HUES6 (cell line): ENCODE measurements at regions not wholly inside any gene's neighbourhood (a gene's known extent, or its start where the extent isn't known, plus 50 kb on each side); places are given as distances from the start of the nearest gene placed in this dataset.

ENCODE experiments used
- H3K27ac ChIP-seq: 2 replicates; pipeline ENCODE4 v1.7.0; 2013; ENCODE audit warnings: low read depth, mild to moderate bottlenecking, low read length, inconsistent platforms
- H3K27me3 ChIP-seq: 2 replicates; pipeline ENCODE4 v1.6.1; 2013; ENCODE audit warnings: low read length; ENCODE audit not compliant: control insufficient read depth, insufficient read depth
- H3K36me3 ChIP-seq: 2 replicates; pipeline ENCODE4 v1.6.1; 2013; ENCODE audit warnings: low read length; ENCODE audit not compliant: control insufficient read depth, insufficient read depth
- H3K4me1 ChIP-seq: 2 replicates; pipeline ENCODE4 v1.6.1; 2013; ENCODE audit warnings: low read length; ENCODE audit not compliant: control insufficient read depth, insufficient read depth
- H3K4me3 ChIP-seq: 2 replicates; pipeline ENCODE4 v1.5.1; 2013; ENCODE audit warnings: low read depth, low read length
- H3K9ac ChIP-seq: one replicate; pipeline ENCODE4 v1.6.1; 2013; ENCODE audit warnings: mild to moderate bottlenecking, low read length
- H3K9me3 ChIP-seq: 2 replicates; pipeline ENCODE4 v1.6.1; 2013; ENCODE audit warnings: low read depth, low read length; ENCODE audit not compliant: control insufficient read depth, insufficient read depth

GRCh38 chr6:14903176-14904038, 342.5 kb upstream of the JARID2 start:
- H3K27me3 ChIP-seq: no peaks in the 10 kb centered on the region
- no peak overlapping the region for H3K4me3 ChIP-seq
- H3K9me3 ChIP-seq: 0 out of 2 replicates have a peak, but pooled peaks cover 2% of the 10 kb centered on the region
- H3K27ac ChIP-seq: no peak overlapping the region
- no peaks in the 10 kb centered on the region for H3K36me3 ChIP-seq
- no peak overlapping the region for H3K9ac ChIP-seq
- H3K4me1 ChIP-seq: no peaks in the 10 kb centered on the region

- Histone ChIP-seq H3K27me3 (no peaks in the 10 kb centered on the region), H3K4me1 (no peaks in the 10 kb centered on the region), H3K36me3 (no peaks in the 10 kb centered on the region), H3K4me3 (no peak overlapping the region), H3K9ac (no peak overlapping the region), H3K9me3 (0 out of 2 replicates have a peak, but pooled peaks cover 2% of the 10 kb centered on the region), H3K27ac (no peak overlapping the region)
Measured at GRCh38 chr6:14905201-14905600, 340.7 kb upstream of the JARID2 start.

- Histone ChIP-seq H3K36me3 (no peaks in the 10 kb centered on the region; the same call in 1 of the 2 replicates), H3K27me3 (no peaks in the 10 kb centered on the region), H3K9me3 (no peaks in the 10 kb centered on the region), H3K9ac (no peak overlapping the region), H3K4me1 (no peaks in the 10 kb centered on the region; the same call in 1 of the 2 replicates), H3K4me3 (no peak overlapping the region), H3K27ac (no peak overlapping the region)
Measured at GRCh38 chr6:14906621-14907020, 339.2 kb upstream of the JARID2 start.

GRCh38 chr6:14910692-14911547, 334.9 kb upstream of the JARID2 start:
- peaks cover 11% of the 10 kb centered on the region for H3K4me1 ChIP-seq
- peaks cover 3% of the 10 kb centered on the region; the same call in 1 of the 2 replicates for H3K36me3 ChIP-seq
- H3K27me3 ChIP-seq: no peaks in the 10 kb centered on the region
- no peak overlapping the region for H3K4me3 ChIP-seq
- H3K9ac ChIP-seq: no peak overlapping the region
- H3K9me3 ChIP-seq: no peaks in the 10 kb centered on the region
- H3K27ac ChIP-seq: no peak overlapping the region

GRCh38 chr6:14912226-14912625, 333.6 kb upstream of the JARID2 start:
- Histone ChIP-seq H3K9ac (no peak overlapping the region), H3K27ac (no peak overlapping the region), H3K36me3 (peaks cover 3% of the 10 kb centered on the region; the same call in 1 of the 2 replicates), H3K9me3 (no peaks in the 10 kb centered on the region), H3K27me3 (no peaks in the 10 kb centered on the region), H3K4me3 (no peak overlapping the region), H3K4me1 (peaks cover 11% of the 10 kb centered on the region)

DNA sequence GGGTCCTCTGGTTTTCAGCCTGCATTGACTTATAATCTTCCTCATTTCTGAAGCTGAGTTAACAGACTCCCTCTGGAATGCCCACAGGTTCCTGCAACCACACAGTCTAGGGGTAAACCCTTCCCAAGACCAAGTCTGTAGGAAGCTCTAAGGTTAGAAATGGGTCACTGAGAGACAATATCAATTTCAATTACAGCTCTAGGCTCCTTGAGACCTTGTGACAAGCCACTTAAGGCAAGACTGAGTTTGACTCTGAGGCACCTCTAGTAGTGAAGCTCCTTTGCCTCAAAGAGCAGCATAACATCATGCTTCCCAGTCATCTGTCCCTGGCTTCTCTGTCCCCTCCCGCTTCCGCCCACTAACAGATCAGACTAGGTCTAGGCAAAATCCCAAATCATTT, 333.2 kb upstream of the JARID2 start:
- Histone ChIP-seq H3K4me1 (peaks cover 11% of the 10 kb centered on the region), H3K27me3 (no peaks in the 10 kb centered on the region), H3K9ac (no peak overlapping the region), H3K9me3 (no peaks in the 10 kb centered on the region), H3K4me3 (no peak overlapping the region), H3K27ac (no peak overlapping the region), H3K36me3 (peaks cover 3% of the 10 kb centered on the region; the same call in 1 of the 2 replicates)

GRCh38 chr6:14913931-14914330, 331.9 kb upstream of the JARID2 start:
- H3K36me3 ChIP-seq: peaks cover 3% of the 10 kb centered on the region; the same call in 1 of the 2 replicates
- H3K9ac ChIP-seq: no peak overlapping the region
- no peaks in the 10 kb centered on the region for H3K27me3 ChIP-seq
- H3K4me3 ChIP-seq: no peak overlapping the region
- no peak overlapping the region for H3K27ac ChIP-seq
- no peaks in the 10 kb centered on the region for H3K9me3 ChIP-seq
- H3K4me1 ChIP-seq: peaks cover 16% of the 10 kb centered on the region

DNA sequence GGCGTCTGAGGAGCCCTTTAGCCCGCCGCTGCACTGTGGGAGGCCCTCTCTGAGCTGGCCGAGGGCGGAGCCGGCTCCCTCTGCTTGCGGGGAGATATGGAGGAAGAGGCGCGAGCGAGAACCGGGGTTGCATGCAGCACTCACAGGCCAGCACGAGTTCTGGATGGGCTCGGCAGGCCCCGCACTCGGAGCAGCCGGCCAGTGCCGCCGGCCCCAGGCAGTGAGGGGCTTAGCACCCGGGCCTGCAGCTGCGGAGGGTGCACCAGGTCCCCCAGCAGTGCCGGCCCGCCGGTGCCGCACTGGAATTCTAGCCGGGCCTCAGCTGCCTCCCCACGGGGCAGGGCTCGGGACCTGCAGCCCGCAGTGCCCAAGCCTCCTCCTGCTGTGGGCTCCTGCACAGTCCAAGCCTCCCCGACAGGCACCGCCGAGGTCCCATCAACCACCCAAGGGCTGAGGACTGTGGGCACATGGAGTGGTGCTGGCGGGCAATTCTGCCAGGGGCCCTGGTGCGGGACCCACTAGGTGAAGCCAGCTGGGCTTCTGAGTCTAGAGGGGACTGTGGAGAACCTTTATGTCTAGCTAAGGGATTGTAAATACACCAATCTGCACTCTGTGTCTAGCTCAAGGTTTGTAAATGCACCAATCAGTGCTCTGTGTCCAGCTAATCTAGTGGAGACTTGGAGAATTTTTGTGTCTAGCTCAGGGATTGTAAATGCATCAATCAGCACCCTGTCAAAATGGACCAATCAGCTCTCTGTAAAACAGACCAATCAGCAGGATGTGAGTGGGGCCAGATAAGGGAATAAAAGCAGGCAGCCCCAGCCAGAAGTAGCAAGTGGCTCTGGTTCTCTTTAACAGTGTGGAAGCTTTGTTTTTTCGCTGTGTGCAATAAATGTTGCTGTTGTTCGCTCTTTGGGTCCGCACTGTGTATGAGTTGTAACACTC, 329.7 kb upstream of the JARID2 start:
- Histone ChIP-seq H3K4me3 (no peak overlapping the region), H3K4me1 (peaks cover 19% of the 10 kb centered on the region), H3K36me3 (peaks cover 3% of the 10 kb centered on the region; the same call in 1 of the 2 replicates), H3K27ac (no peak overlapping the region), H3K9me3 (no peaks in the 10 kb centered on the region), H3K27me3 (no peaks in the 10 kb centered on the region), H3K9ac (no peak overlapping the region)

DNA sequence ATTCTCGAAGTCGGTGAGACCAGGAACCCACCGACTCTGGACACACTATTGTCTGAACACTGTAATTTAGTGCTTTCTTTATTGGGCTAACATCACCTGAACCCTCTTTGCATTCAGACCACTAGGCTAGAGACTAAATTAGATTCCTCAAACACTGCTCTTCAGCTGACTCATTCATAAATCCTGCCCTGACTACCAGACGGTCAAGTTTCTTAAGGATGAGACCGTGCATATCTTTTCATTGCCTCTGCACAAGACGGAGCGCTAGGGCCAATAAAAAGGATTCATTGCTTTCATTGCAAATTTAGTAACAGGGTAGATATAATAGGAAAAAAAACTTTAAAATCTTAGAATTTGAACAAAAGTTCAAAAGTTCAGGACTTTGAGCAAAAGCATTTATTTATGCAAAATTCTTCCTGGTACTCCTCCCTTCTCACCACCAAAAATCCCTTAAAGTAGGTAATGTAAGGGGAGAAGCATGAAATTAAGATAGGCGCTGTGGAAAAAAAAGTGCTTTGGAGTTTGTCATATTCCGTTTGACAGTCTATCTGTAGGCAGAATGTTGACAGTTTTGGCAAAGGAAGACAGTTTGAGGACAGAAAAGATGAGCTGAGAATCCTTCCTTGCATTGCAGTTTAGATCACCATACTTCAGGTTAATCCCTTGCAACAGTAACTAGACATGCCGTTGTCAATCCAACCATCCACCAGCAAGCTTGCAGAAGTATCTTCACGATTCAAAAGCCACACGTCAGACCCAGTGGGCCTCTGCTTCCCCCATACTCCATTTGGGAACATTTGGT, 328.6 kb upstream of the JARID2 start:
- Histone ChIP-seq H3K27me3 (no peaks in the 10 kb centered on the region), H3K36me3 (peaks cover 3% of the 10 kb centered on the region; the same call in 1 of the 2 replicates), H3K27ac (no peak overlapping the region), H3K9me3 (no peaks in the 10 kb centered on the region), H3K4me1 (peaks cover 28% of the 10 kb centered on the region), H3K9ac (no peak overlapping the region), H3K4me3 (no peak overlapping the region)
